ENCODE measurements at regions not wholly inside any gene's neighbourhood (a gene's known extent, or its start where the extent isn't known, plus 50 kb on each side); places are given as distances from the start of the nearest gene placed in this dataset.

DNA sequence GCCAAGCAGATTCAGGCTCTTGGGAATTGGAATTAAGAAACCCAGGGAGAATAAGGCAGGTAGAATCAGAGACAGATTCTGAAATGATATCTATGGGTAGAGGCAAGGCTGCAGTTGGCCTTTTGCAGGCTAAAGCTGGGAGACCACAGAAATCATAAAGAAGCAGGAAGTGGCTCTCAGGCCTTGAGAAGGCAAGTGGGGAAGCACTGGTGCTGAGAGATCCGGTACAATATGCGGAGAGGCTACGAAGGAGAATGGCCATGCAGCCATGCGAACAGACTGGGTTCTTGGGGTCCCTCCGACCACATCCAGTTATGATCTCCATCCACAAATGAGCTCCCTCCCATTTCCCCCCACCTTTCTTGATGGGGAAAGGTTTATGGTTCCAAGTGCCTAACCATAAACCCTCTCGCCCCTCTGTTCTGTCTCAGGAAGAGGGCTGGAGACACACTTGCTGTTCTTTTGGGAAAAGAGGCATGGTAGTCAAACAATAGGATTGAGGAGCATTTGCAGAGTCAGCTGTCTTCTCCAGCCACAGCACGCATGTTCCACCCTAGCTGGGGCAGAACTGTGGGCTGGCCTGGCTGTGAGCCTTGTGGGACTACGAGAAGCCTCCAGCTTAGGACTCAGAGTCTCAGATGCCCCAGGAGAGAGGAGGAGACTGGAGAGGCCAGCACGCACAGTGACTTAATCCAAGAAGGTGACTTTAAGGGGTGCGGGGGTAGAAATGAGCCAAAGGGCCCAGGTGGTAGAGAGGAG lies 99.6 kb downstream of the RPLP1 start:
- TF ChIP-seq, protein P1, sequence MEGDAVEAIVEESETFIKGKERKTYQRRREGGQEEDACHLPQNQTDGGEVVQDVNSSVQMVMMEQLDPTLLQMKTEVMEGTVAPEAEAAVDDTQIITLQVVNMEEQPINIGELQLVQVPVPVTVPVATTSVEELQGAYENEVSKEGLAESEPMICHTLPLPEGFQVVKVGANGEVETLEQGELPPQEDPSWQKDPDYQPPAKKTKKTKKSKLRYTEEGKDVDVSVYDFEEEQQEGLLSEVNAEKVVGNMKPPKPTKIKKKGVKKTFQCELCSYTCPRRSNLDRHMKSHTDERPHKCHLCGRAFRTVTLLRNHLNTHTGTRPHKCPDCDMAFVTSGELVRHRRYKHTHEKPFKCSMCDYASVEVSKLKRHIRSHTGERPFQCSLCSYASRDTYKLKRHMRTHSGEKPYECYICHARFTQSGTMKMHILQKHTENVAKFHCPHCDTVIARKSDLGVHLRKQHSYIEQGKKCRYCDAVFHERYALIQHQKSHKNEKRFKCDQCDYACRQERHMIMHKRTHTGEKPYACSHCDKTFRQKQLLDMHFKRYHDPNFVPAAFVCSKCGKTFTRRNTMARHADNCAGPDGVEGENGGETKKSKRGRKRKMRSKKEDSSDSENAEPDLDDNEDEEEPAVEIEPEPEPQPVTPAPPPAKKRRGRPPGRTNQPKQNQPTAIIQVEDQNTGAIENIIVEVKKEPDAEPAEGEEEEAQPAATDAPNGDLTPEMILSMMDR (IDR thresholded peaks at IDR 0.05) = no peak
- TF ChIP-seq POLR2A (IDR thresholded peaks at IDR 0.05) = no peak

All from thyroid gland (tissue), 4 donors.